NB4 (cell line): ENCODE measurements at regions not wholly inside any gene's neighbourhood (a gene's known extent, or its start where the extent isn't known, plus 50 kb on each side); places are given as distances from the start of the nearest gene placed in this dataset.

Source experiments
- DNase-seq: peaks from one replicate; pipeline ENCODE4 v3.0.0; 2010; ENCODE audit warnings: low read depth
- H3K4me3 ChIP-seq: one replicate; pipeline ENCODE4 v1.5.1; 2011; ENCODE audit warnings: mild to moderate bottlenecking, low read depth, low read length, moderate library complexity
- MAX ChIP-seq: IDR thresholded peaks from 2 replicates; pipeline ENCODE4 v1.6.1; 2011; ENCODE audit warnings: low read depth, low read length
- MYC ChIP-seq: IDR thresholded peaks from 2 replicates; pipeline ENCODE4 v1.6.1; 2011; ENCODE audit warnings: low read depth, low read length
- POLR2A ChIP-seq: IDR thresholded peaks from 2 replicates; pipeline ENCODE4 v1.6.1; 2011; ENCODE audit warnings: mild to moderate bottlenecking; ENCODE audit not compliant: insufficient read length; ENCODE audit errors: extremely low read depth
- TF ChIP-seq, protein P1 (sequence below): IDR thresholded peaks from one replicate; pipeline ENCODE4 v1.5.1; 2012; ENCODE audit warnings: low read depth, low read length

DNA sequence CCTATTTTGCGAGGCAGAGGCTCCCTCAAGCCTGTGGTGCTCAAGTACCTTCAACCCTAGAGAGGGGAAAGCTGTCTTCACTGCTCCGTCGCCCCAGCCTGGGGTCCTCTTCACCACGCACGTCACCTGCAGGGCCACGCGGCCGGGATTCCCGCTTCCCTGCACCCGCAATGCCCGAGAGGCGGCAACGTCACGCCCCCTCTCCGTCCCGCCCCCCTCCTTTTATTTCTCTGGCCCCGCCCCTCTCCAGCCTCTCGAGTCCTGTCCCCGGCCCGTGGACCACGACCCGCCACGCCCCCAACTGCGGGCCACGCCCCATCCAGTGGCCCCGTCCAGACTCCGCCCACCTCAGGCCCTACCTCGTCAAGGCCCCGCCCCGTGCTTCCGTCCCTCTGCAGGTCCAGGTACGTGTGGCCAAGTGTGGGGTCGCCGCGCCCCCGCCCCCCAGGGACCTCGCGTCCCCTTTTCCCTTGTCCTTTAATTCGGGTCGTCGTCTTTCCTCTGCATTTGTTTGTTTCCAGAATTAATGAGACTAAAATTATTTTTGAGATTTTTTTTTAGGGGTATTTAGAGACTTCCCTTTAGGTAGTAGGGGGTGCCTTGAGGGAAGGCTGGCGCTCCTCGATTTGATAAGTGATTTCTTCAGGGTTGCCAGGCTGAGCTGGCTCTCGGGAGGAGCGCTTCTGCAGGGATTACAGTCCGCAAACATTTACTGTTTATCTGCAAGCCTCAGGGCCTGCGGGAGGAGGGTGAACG is 69.8 kb upstream of the BAIAP2L1 start:
- no peak for TF ChIP-seq MYC
- no peak for TF ChIP-seq POLR2A
- TF ChIP-seq, protein P1, sequence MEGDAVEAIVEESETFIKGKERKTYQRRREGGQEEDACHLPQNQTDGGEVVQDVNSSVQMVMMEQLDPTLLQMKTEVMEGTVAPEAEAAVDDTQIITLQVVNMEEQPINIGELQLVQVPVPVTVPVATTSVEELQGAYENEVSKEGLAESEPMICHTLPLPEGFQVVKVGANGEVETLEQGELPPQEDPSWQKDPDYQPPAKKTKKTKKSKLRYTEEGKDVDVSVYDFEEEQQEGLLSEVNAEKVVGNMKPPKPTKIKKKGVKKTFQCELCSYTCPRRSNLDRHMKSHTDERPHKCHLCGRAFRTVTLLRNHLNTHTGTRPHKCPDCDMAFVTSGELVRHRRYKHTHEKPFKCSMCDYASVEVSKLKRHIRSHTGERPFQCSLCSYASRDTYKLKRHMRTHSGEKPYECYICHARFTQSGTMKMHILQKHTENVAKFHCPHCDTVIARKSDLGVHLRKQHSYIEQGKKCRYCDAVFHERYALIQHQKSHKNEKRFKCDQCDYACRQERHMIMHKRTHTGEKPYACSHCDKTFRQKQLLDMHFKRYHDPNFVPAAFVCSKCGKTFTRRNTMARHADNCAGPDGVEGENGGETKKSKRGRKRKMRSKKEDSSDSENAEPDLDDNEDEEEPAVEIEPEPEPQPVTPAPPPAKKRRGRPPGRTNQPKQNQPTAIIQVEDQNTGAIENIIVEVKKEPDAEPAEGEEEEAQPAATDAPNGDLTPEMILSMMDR = no peak
- no peak for TF ChIP-seq MAX
- no peak for DNase-seq

DNA sequence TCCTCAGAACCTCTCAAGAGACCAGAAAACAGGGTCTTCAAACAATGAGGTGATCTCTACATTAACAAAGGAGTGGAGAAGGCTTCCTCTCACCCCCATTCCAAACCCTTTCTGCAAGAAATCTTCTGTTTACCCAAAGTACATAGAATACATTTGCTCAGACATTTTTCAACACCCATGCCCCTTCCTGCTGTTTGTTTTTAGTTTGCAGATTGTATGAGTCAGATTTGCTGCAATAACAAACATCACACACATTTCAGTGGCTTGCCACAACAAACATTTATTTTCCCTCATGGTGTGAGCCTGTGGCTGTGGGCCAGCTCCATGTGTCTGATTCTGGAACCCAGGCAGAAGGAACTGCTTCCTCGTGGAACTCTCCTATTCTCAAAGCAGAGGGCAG is 68.2 kb upstream of the BAIAP2L1 start:
- TF ChIP-seq MAX (no peak), MYC (no peak), POLR2A (no peak)
- TF ChIP-seq, protein P1 = no peak
- H3K4me3 ChIP-seq = no peak overlapping the region
- DNase-seq = no peak

More for the DNA sequence above, 69.8 kb upstream of the BAIAP2L1 start:
- H3K4me3 ChIP-seq = no peak overlapping the region

- TF ChIP-seq, protein P1 = no peak
- TF ChIP-seq MYC (no peak), MAX (no peak; the same call in 1 of the 2 replicates)
- peak; percentile 54 for DNase-seq
- H3K4me3 ChIP-seq = no peak overlapping the region
Measured at GRCh38 chr7:98467570-98468312, 66.9 kb upstream of the BAIAP2L1 start.

GRCh38 chr7:98465022-98465421 is 64.1 kb upstream of the BAIAP2L1 start:
- DNase-seq = no peak
- TF ChIP-seq MYC = no peak
- no peak for TF ChIP-seq POLR2A
- no peak for TF ChIP-seq MAX
- TF ChIP-seq, protein P1 = no peak
- H3K4me3 ChIP-seq = no peak overlapping the region

- no peak overlapping the region for H3K4me3 ChIP-seq
- DNase-seq = no peak
- TF ChIP-seq POLR2A (no peak), MAX (no peak)
Measured at GRCh38 chr7:98464558-98464940, 63.7 kb upstream of the BAIAP2L1 start.

DNA sequence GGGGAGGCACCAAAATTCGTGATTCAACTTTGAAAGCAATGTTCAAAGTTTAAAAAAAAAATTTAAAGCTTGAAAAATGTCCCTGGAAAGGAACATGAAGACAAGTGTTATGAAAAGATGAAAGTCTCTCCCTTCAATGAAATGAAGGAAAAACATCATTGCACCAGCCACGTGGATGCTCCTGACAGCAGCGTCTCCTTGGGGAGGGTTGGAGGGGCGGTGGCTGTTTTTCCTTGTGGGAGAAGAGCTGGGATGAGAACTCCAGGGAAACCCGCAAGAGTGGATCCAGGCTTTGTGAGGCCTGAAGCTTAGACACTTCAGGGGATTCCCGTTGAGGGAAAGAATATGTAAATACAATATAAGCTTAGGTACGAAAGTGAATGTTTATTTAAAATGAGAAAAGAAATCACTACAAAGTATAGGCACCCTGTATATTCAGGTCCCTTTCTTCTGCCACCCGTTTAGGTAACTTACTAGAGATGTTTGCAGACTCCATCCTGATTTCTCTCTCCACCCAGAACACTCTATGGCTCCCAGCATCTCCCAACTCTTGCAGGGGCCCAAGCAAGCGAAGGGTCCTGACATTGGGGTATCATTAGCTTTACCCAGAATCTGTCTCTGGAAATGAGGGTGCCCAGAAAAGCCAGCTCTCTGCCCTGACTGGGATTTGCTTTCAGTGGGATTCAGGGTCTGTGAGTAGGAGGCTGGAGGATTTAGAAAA is 63.1 kb upstream of the BAIAP2L1 start:
- H3K4me3 ChIP-seq = no peak overlapping the region
- TF ChIP-seq POLR2A (no peak), MAX (no peak), MYC (no peak)
- TF ChIP-seq, protein P1 = no peak
- DNase-seq = no peak
